Neural cell (in vitro differentiated cells): ENCODE measurements at regions not wholly inside any gene's neighbourhood (a gene's known extent, or its start where the extent isn't known, plus 50 kb on each side); places are given as distances from the start of the nearest gene placed in this dataset.

ENCODE experiments used
- CTCF ChIP-seq: fragments of 450-650 bp; IDR thresholded peaks from 2 replicates; pipeline ENCODE4 v1.5.1; 2014; ENCODE audit warnings: antibody characterized with exemption, mild to moderate bottlenecking, moderate library complexity; ENCODE audit not compliant: poor library complexity, severe bottlenecking
- POLR2AphosphoS5 ChIP-seq: IDR thresholded peaks from 2 replicates; pipeline ENCODE4 v1.6.1; 2012
- RAD21 ChIP-seq: fragments of 450-650 bp; conservative IDR thresholded peaks from 2 replicates; pipeline ENCODE4 v1.6.1; 2014; ENCODE audit warnings: antibody characterized with exemption, mild to moderate bottlenecking, moderate library complexity

DNA sequence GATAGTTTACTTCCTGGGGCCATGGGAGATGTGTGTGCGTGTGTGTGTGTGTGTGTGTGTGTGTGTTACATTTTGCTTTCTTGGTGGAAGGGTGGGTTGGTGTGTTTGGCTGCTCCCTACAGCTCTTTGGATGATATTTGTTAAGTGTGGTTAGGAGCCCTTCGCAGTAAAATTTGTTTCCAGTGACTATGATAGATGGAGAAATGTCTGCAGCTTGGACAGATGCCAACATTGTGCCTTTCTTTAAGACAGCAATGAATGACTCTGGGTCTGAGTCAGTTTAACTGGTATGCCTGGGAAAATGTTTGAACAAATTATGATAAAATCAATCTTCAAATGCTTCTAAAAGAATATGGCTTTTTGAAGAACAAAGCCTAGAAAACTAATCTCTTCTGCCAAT is 102.7 kb upstream of the TRPC6 start:
- TF ChIP-seq CTCF (no peak), POLR2AphosphoS5 (no peak), RAD21 (no peak)
